GM18519 (cell line): ENCODE measurements at regions not wholly inside any gene's neighbourhood (a gene's known extent, or its start where the extent isn't known, plus 50 kb on each side); places are given as distances from the start of the nearest gene placed in this dataset.

Experiments used
- ATAC-seq: cut with Tn5 transposase; IDR thresholded peaks from one replicate; pipeline ENCODE4 v1.9.1; 2021; ENCODE audit warnings: mild to moderate bottlenecking, moderate library complexity; ENCODE audit not compliant: unreplicated experiment, low FRiP score

- ATAC-seq, result no peak
These were observed 232.3 kb downstream of the QKI start for GRCh38 chr6:163646866-163647265.

GRCh38 chr6:163646133-163646532 lies 231.6 kb downstream of the QKI start:
- ATAC-seq, result no peak

- ATAC-seq, result no peak
These were observed 231.0 kb downstream of the QKI start for GRCh38 chr6:163645560-163645959.

- no peak for ATAC-seq
These were observed 229.3 kb downstream of the QKI start for GRCh38 chr6:163643866-163644265.

GRCh38 chr6:163641706-163642105 lies 227.2 kb downstream of the QKI start:
- no peak for ATAC-seq

GRCh38 chr6:163640641-163641040 lies 226.1 kb downstream of the QKI start:
- no peak for ATAC-seq

- peak; percentile 83 for ATAC-seq
These were observed 223.0 kb downstream of the QKI start for GRCh38 chr6:163637524-163637923.

GRCh38 chr6:163635731-163636364 lies 221.3 kb downstream of the QKI start:
- no peak for ATAC-seq

- ATAC-seq, result no peak
These were observed 220.8 kb downstream of the QKI start for GRCh38 chr6:163635315-163635714.

GRCh38 chr6:163634211-163635171 lies 220.0 kb downstream of the QKI start:
- ATAC-seq, result no peak

- ATAC-seq, result no peak
These were observed 216.5 kb downstream of the QKI start for GRCh38 chr6:163630991-163631390.

GRCh38 chr6:163630572-163630971 lies 216.1 kb downstream of the QKI start:
- ATAC-seq, result no peak

- ATAC-seq, result no peak
These were observed 215.6 kb downstream of the QKI start for GRCh38 chr6:163630096-163630495.
